Transverse colon (tissue), 4 donors: ENCODE measurements at regions not wholly inside any gene's neighbourhood (a gene's known extent, or its start where the extent isn't known, plus 50 kb on each side); places are given as distances from the start of the nearest gene placed in this dataset.

Source experiments
- DNase-seq: peaks from one replicate; pipeline ENCODE4 v3.0.0-alpha.2; 2019
- H3K27ac ChIP-seq, 4 donors: fragments of 200-600 bp; sonication (generic); 2 replicates each; pipeline ENCODE4 v1.5.1; 2016 to 2018; ENCODE audit warnings: inconsistent platforms in 4 of 4
- H3K27me3 ChIP-seq: fragments of 200-600 bp; sonication (generic); 2 replicates; pipeline ENCODE4 v1.5.1; 2017; ENCODE audit warnings: inconsistent platforms
- H3K36me3 ChIP-seq, 4 donors: fragments of 200-600 bp; sonication (generic); 2 replicates each; pipeline ENCODE4 v1.5.1; 2017 to 2019; ENCODE audit warnings: inconsistent platforms in 4 of 4
- H3K4me1 ChIP-seq, 4 donors: fragments of 200-600 bp; sonication (generic); 2 replicates each; pipeline ENCODE4 v1.5.1; 2017 to 2020; ENCODE audit warnings: inconsistent platforms in 4 of 4
- H3K4me3 ChIP-seq, 4 donors: fragments of 200-600 bp; sonication (generic); 1 replicate in 1 of 4; 2 replicates in 3 of 4; pipeline versions ENCODE4 v1.5.1 to v1.6.1; 2017 to 2019; ENCODE audit warnings: inconsistent platforms in 4 of 4
- H3K9me3 ChIP-seq, 2 donors: fragments of 200-600 bp; sonication (generic); 2 replicates each; pipeline ENCODE4 v1.5.1; 2017 to 2019; ENCODE audit warnings: inconsistent platforms in 2 of 2
- CTCF ChIP-seq, 5 experiments: fragments of 200-600 bp in 3 of 5; fragments of 450-650 bp in 2 of 5; sonication (generic) in 3 of 5; IDR thresholded peaks; 1 replicate in 2 of 5; 2 replicates in 3 of 5; pipeline ENCODE4 v1.5.1; 2016 to 2017; ENCODE audit warnings: antibody characterized with exemption in 5 of 5, inconsistent platforms in 3 of 5, mild to moderate bottlenecking in 2 of 5, moderate library complexity in 1 of 5
- EP300 ChIP-seq: sonication (generic); formaldehyde crosslinking; IDR thresholded peaks from one replicate; pipeline ENCODE4 v1.6.1; 2017; ENCODE audit warnings: antibody characterized with exemption, low read depth
- POLR2A ChIP-seq: fragments of 450-650 bp; IDR thresholded peaks from one replicate; pipeline ENCODE4 v1.6.1; 2016; ENCODE audit warnings: antibody characterized with exemption, mild to moderate bottlenecking, moderate library complexity
- POLR2AphosphoS5 ChIP-seq, 3 donors: sonication (generic); formaldehyde crosslinking; IDR thresholded peaks; one replicate each; pipeline ENCODE4 v1.6.1; 2016; ENCODE audit warnings: antibody characterized with exemption in 3 of 3
- WGBS, 2 donors: methylation state at CpG; one replicate each; pipeline ENCODE4 v1.1.5; 2018; ENCODE audit warnings: low coverage in 1 of 2; 5-methylcytosine and 5-hydroxymethylcytosine counted together
- in situ Hi-C, 4 donors: fragments of 200-750 bp; cut with MboI; loops; one replicate each; pipeline versions ENCODE4 v1.15.0 to v1.15.1; 2017; ENCODE audit warnings: low sequenced_read_pairs in 3 of 4, low pct_ligation_motif_present in 1 of 4, low pct_unique_long_range_greater_than_20kb in 1 of 4
- intact Hi-C: fragments of 100-400 bp; cut with DNase I; formaldehyde crosslinking; loops from one replicate; pipeline ENCODE4 v1.15.1; 2023; ENCODE audit warnings: low total_unique reads

- H3K27me3 ChIP-seq, result no peaks in the 10 kb centered on the region
- WGBS, 2 donors, result 50% methylated on average over 1 of the region's 1 CpG; no CpG with 5 or more reads in 1 of the 2 donors
- no peak overlapping the region for H3K27ac ChIP-seq
- H3K9me3 ChIP-seq, result no peaks in the 10 kb centered on the region
- no peak for DNase-seq
- TF ChIP-seq POLR2A (no peak), EP300 (no peak), CTCF (IDR thresholded peaks at IDR 0.05) (no peak), POLR2AphosphoS5 (IDR thresholded peaks at IDR 0.05) (no peak)
- in situ Hi-C loops (no loop called here), intact Hi-C loops (no loop called here)
- H3K4me1 ChIP-seq, result no peaks in the 10 kb centered on the region
- H3K4me3 ChIP-seq, result no peak overlapping the region
- H3K36me3 ChIP-seq, result no peaks in the 10 kb centered on the region
Measured at GRCh38 chr4:35503435-35503834, 740.9 kb downstream of the ARAP2 start.

DNA sequence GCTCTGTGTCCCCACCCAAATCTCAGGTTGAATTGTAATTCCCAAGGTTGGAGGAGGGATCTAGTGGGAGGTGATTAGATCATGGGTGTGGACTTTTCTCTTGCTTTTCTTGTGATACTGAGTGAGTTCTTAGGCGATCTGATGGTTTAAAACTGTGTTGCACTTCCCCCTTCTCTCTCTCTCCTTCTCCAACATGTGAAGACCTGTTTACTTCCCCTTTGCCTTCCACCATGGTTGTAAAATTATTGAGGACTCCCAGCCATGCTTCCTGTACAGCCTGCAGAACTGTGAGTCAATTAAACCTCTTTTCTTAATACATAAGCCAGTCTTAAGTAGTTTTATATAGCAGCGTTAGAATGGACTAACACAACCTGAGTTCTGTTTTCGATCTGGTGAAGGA lies 738.2 kb downstream of the ARAP2 start:
- WGBS, 2 donors, result 62 to 67% methylated on average over 3 of the region's 3 CpGs
- H3K9me3 ChIP-seq, result no peaks in the 10 kb centered on the region
- intact Hi-C loops, result no loop called here

DNA sequence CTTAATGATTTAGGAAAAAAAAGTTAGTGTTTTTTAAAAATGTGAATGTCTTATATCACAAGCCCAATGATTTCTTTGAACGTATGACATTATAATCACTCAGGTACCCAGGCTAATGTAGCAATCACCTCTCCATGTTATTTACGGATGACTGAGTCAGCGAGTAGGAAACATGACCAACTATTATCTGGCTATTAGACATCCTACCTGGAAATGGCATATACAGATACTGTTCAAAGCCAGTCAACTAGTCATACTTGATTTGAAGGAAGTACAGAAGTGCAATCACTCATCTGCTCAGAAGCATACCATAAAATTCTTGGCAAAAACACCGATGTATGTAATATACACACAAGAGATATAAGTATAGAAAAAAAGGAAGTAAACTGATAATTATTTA lies 732.5 kb downstream of the ARAP2 start:
- Histone ChIP-seq H3K4me3 (no peak overlapping the region), H3K27ac (no peak overlapping the region), H3K9me3 (no peaks in the 10 kb centered on the region), H3K27me3 (no peaks in the 10 kb centered on the region), H3K4me1 (no peaks in the 10 kb centered on the region), H3K36me3 (no peaks in the 10 kb centered on the region)
- TF ChIP-seq EP300, result no peak
- no peak for TF ChIP-seq POLR2A
- TF ChIP-seq POLR2AphosphoS5 (IDR thresholded peaks at IDR 0.05), result no peak
- TF ChIP-seq CTCF (IDR thresholded peaks at IDR 0.05), result no peak
- intact Hi-C loops, result no loop called here
- in situ Hi-C loops, result no loop called here
- no peak for DNase-seq
- WGBS, 2 donors, result 78 to 88% methylated on average over 4 of the region's 4 CpGs

More for the DNA sequence above, 738.2 kb downstream of the ARAP2 start:
- in situ Hi-C loops, result no loop called here
- TF ChIP-seq POLR2A (no peak), EP300 (no peak), POLR2AphosphoS5 (IDR thresholded peaks at IDR 0.05) (no peak), CTCF (IDR thresholded peaks at IDR 0.05) (no peak)
- DNase-seq, result no peak
- H3K4me1 ChIP-seq, result no peaks in the 10 kb centered on the region
- no peaks in the 10 kb centered on the region for H3K27me3 ChIP-seq
- no peaks in the 10 kb centered on the region for H3K36me3 ChIP-seq
- H3K27ac ChIP-seq, result no peak overlapping the region
- no peak overlapping the region for H3K4me3 ChIP-seq

GRCh38 chr4:35516102-35516501 lies 728.2 kb downstream of the ARAP2 start:
- Histone ChIP-seq H3K4me3 (no peak overlapping the region), H3K27me3 (no peaks in the 10 kb centered on the region), H3K36me3 (no peaks in the 10 kb centered on the region), H3K4me1 (no peaks in the 10 kb centered on the region), H3K9me3 (no peaks in the 10 kb centered on the region), H3K27ac (no peak overlapping the region)
- DNase-seq, result no peak
- no peak for TF ChIP-seq EP300
- TF ChIP-seq CTCF (IDR thresholded peaks at IDR 0.05), result no peak
- no peak for TF ChIP-seq POLR2A
- intact Hi-C loops (no loop called here), in situ Hi-C loops (no loop called here)
- 43 to 53% methylated on average over 1 of the region's 1 CpG for WGBS, 2 donors
